Small intestine (tissue), 7 donors: ENCODE measurements at regions not wholly inside any gene's neighbourhood (a gene's known extent, or its start where the extent isn't known, plus 50 kb on each side); places are given as distances from the start of the nearest gene placed in this dataset.
"Not testable (repeated sequence)": the region's sequence is repeated elsewhere in the genome, so short reads cannot be mapped to it uniquely, and the experiment has no call there.

Experiments used
- DNase-seq, 2 donors: peaks; one replicate each; pipeline versions ENCODE4 v3.0.0 to v3.0.0-alpha.2; 2013
- FAIRE-seq: peaks from 2 replicates; lab custom pipeline; 2012; peaks lifted over from hg19 to GRCh38; lab: Jason Lieb, UNC
- H3K27ac ChIP-seq, 3 donors: one replicate each; pipeline ENCODE4 v1.5.1; 2013; ENCODE audit warnings: low read length in 2 of 3, mild to moderate bottlenecking in 2 of 3, control low read depth in 1 of 3, inconsistent platforms in 1 of 3, low read depth in 1 of 3, moderate library complexity in 1 of 3
- H3K27me3 ChIP-seq, 3 donors: one replicate each; pipeline ENCODE4 v1.6.1; 2013; ENCODE audit warnings: low read length in 3 of 3, inconsistent platforms in 1 of 3; ENCODE audit not compliant: control insufficient read depth in 3 of 3, insufficient read depth in 3 of 3
- H3K36me3 ChIP-seq, 3 donors: one replicate each; pipeline ENCODE4 v1.6.1; 2013; ENCODE audit warnings: low read length in 3 of 3, inconsistent platforms in 1 of 3, low read depth in 1 of 3, mild to moderate bottlenecking in 1 of 3, moderate library complexity in 1 of 3; ENCODE audit not compliant: control insufficient read depth in 3 of 3, insufficient read depth in 2 of 3
- H3K4me1 ChIP-seq, 3 donors: one replicate each; pipeline ENCODE4 v1.6.1; 2013; ENCODE audit warnings: low read length in 2 of 3, inconsistent platforms in 1 of 3, low read depth in 1 of 3, mild to moderate bottlenecking in 1 of 3, moderate library complexity in 1 of 3; ENCODE audit not compliant: control insufficient read depth in 3 of 3, insufficient read depth in 2 of 3
- H3K4me3 ChIP-seq, 3 donors: one replicate each; pipeline ENCODE4 v1.5.1; 2013; ENCODE audit warnings: low read length in 3 of 3, control low read depth in 1 of 3, inconsistent platforms in 1 of 3, low read depth in 1 of 3, mild to moderate bottlenecking in 1 of 3, moderate library complexity in 1 of 3
- H3K9me3 ChIP-seq, 2 donors: one replicate each; pipeline ENCODE4 v1.6.1; 2013; ENCODE audit warnings: low read depth in 1 of 2, low read length in 1 of 2; ENCODE audit not compliant: control insufficient read depth in 2 of 2, insufficient read depth in 1 of 2
- WGBS, 3 donors: extraction: QIAGEN DNeasy Blood & Tissue Kit; methylation state at CpG; one replicate each; pipeline ENCODE4 v1.1.7; 2013; 5-methylcytosine and 5-hydroxymethylcytosine counted together
- donor health status: healthy with polysubstance abuse.
- donor health status: control.
- donor health status: control.
- donor health status: Bipolar disorder and iron deficiency.
- donor health status: healthy.

DNA sequence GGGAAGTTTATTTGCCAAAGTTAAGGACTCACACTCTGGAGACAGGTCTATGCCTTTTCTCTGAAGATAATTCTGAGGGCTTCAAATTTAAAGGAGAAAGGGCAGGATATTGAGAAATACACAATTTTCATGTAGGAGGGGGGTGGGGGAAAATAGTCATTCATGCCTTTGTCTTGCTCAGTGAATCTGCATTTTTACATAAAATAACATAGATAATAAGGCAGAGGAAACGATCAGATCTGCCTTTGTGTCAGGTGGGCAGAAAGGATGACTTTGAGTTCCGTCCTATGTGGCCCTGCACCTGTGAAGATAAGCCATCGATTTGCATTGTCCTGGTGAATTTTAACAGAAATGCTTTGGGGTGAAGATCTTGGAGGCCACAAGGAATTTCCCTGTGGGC, 76.8 kb downstream of the SC5D start:
- 79 to 86% (median 80%) methylated on average over 3 of the region's 3 CpGs for WGBS, 3 donors
- H3K27me3 ChIP-seq = no peaks in the 10 kb centered on the region
- no peaks in the 10 kb centered on the region for H3K36me3 ChIP-seq
- no peak for DNase-seq
- FAIRE-seq = no peak
- no peaks in the 10 kb centered on the region for H3K9me3 ChIP-seq
- H3K4me3 ChIP-seq = no peak overlapping the region
- no peak overlapping the region for H3K27ac ChIP-seq
- peaks cover 0 to 9% (median 0%) of the 10 kb centered on the region in 3 donors for H3K4me1 ChIP-seq

DNA sequence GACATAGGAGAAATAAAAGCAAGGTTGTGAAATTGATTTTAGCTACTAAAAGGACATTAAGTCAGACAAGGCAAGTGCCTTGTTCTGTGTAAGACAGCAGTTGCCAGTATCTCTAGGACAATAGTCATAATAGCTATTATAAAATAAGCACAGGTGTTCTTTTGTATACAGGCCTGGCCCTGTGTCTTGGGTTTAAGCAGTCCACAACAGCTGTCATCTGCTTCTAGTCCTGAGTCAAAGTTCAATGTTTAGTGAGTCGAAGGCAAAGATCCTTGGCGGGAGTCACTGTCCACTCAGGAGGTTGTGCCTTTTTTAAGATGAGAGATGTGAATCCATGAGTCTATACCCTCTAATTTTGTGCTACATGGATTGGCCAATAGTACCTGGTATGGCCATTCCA, 79.5 kb downstream of the SC5D start:
- no peaks in the 10 kb centered on the region for H3K9me3 ChIP-seq
- 23 to 66% (median 45%) methylated on average over 2 of the region's 2 CpGs for WGBS, 3 donors
- no peak overlapping the region for H3K4me3 ChIP-seq
- H3K27ac ChIP-seq = no peak overlapping the region
- H3K36me3 ChIP-seq = no peaks in the 10 kb centered on the region
- FAIRE-seq (no peak), DNase-seq (peak; percentile 36 to 65)
- no peaks in the 10 kb centered on the region for H3K27me3 ChIP-seq
- peaks cover 0 to 6% (median 0%) of the 10 kb centered on the region in 3 donors for H3K4me1 ChIP-seq

DNA sequence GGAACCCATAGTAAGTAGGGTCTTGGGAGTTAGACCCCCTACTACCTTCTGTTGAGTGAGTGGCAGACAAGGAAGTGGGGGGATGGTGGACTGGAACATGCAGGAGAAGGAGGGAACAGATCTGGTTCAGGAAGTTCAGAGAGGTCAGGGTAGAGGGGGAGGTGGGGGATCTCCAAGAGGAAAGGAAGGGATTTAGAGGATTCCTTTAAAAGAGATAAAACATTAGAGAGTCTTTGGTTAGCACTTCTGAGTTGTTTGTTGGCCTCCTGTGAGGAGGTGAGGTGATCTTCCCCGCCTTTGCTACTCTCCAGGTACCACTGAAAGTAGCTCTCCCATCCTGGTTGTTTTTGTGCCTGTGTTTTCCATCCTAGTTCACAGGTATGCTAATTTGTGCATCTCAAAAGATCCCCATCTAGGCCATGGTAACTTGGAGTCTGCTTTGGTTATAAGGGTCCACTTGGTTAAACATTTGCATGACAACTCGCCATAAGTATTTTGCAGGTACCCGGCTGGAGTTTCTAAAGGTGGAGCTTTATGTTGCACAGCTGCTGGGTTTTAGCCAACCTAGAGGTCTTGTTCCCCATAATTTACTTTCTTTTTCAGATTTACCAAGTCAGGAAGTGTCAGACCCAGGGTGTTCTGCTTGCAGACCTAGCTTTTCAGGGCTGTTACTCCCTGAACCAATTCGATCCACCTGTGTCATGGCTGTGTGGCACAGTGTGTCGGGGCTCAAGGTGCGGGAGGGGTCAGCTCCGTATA, 79.3 kb upstream of the SORL1 start:
- H3K27ac ChIP-seq = no peak overlapping the region
- 76 to 84% (median 82%) methylated on average over 7 of the region's 7 CpGs for WGBS, 3 donors
- FAIRE-seq (no peak), DNase-seq (no peak)
- H3K4me1 ChIP-seq = no peaks in the 10 kb centered on the region
- no peak overlapping the region for H3K4me3 ChIP-seq
- H3K9me3 ChIP-seq = no peaks in the 10 kb centered on the region
- H3K27me3 ChIP-seq = no peaks in the 10 kb centered on the region
- H3K36me3 ChIP-seq = no peaks in the 10 kb centered on the region

DNA sequence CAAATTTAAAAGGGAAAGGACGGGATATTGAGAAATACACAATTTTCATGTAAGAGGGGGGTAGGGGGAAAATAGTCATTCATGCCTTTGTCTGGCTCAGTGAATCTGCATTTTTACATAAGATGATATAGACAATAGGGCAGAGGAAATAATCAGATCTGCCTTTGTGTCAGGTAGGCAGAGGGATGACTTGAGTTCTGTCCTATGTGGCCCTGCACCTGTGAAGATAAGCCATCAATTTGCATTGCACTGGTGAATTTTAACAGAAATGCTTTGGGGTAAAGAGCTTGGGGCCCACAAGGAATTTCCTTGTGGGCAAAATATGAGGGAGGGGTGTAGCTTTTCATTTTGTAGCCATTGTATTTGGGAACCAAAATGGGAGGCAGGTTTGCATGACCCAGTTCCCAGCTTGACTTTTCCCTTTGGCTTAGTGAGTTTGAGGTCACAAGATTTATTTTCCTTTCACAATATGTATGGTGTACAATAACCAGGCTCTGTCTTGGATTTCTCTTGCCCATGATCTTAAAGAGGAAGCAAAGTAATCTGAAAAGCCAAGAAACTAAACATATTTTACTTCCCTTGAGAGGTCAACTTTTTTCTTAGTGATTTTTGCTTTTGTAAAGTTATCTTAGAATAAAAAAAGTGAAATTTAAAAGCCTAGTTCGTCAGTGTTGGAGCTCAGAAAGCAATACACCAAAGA, 77.7 kb upstream of the SORL1 start:
- DNase-seq = no peak
- no peak for FAIRE-seq
- no peaks in the 10 kb centered on the region for H3K27me3 ChIP-seq
- WGBS, 3 donors = 52 to 85% (median 67%) methylated on average over 2 of the region's 2 CpGs
- H3K4me3 ChIP-seq = no peak overlapping the region
- H3K27ac ChIP-seq = no peak overlapping the region
- H3K4me1 ChIP-seq = no peaks in the 10 kb centered on the region
- H3K9me3 ChIP-seq = no peaks in the 10 kb centered on the region
- H3K36me3 ChIP-seq = no peaks in the 10 kb centered on the region

DNA sequence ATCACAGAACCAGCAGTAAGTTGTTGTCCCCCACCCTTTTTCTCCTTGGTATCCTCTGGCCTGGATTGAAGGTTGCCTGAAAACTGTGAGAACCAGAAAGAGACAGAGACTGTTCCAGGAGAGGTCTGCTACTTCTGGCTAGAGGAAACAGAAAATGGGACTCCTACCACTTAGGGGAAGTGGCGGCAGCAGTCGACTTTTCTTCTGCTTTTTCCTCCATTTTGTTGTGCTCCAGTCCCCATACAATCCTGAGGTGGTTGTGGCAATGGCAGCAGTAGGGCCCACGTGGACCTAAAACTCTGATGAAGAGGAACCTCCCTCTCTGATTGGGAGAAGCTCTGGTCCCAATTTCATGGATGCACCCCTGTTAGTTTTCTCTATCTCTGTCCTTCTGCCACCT, 76.0 kb upstream of the SORL1 start:
- DNase-seq = no peak
- FAIRE-seq = no peak
- 70 to 92% (median 87%) methylated on average over 3 of the region's 3 CpGs for WGBS, 3 donors
- Histone ChIP-seq H3K4me3 (no peak overlapping the region), H3K9me3 (no peaks in the 10 kb centered on the region), H3K27ac (no peak overlapping the region), H3K36me3 (no peaks in the 10 kb centered on the region), H3K27me3 (no peaks in the 10 kb centered on the region), H3K4me1 (no peaks in the 10 kb centered on the region)

DNA sequence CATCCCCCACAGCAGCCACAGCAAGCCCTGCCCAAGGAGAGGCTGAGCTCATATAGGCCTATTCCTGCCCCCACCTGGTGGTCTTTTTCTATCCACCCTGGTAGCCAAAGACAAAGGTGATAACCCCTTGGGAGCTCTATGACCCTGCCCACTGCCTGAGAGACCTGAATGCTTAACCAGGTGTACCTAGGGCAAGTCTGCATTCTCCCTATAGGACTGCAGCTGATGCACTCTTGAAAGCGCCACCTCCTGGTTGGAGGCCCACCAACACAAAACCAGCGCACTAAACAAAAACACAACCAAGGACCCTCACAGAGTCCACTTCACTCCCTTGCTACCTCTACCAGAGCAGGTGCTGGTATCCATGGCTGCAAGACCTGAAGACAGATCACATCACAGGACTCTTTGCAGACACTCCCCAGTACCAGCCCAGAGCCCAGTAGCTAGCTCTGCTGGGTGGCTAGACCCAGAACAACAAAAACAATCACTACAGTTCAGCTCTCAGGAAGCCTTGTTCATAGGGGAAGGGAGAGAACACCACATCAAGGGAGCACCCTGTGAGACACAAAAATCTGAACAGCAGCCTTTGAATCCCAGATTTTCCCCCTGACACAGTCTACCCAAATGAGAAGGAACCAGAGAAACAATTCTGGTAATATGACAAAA, 72.8 kb upstream of the SORL1 start:
- H3K4me1 ChIP-seq, H3K36me3 ChIP-seq, H3K9me3 ChIP-seq, DNase-seq, H3K27ac ChIP-seq, FAIRE-seq, H3K27me3 ChIP-seq, H3K4me3 ChIP-seq: not testable (repeated sequence)
- 86 to 100% (median 93%) methylated on average over 2 of the region's 2 CpGs for WGBS, 3 donors

DNA sequence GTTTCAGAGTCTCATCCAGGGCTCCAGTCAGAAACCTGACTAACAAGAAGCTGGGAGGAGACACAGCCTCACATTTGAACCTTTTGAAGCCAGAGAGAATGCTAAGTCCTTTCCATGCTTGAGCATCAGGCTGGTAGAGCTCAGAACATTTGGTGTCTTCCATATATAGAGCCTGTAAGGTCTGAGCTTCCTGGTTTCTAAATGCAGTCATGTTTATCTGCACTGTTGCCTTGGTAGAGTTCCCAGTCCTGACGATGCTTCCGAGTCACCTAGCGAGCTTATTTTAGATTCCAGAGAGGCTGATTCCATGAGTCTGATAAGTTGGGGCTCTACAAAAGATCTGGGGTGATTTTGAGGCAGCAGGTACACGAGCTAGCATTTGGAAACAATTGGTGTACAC, 68.4 kb upstream of the SORL1 start:
- no peak for FAIRE-seq
- H3K27me3 ChIP-seq = no peaks in the 10 kb centered on the region
- 59 to 75% (median 64%) methylated on average over 4 of the region's 4 CpGs for WGBS, 3 donors

DNA sequence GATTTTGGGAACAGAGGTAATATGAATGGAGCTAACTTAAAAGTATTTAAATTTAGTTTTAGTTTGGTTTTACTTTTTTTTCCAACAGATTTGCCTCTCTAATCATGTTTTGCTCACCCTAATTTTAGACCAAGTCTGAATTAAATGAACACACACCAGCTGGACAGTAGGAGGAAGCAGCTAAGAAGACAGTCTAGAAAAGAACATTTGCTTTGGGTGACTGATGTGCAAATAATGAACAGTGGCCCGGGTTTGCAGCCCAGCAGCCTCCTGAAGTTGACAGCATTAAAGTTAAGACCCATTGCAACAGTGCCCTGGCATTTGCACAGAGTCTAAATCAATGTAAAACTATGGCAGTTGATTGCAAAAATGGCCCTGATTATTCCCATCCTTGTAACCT, 66.4 kb upstream of the SORL1 start:
- DNase-seq (no peak), FAIRE-seq (no peak)
- Histone ChIP-seq H3K4me3 (no peak overlapping the region), H3K4me1 (no peaks in the 10 kb centered on the region), H3K27ac (no peak overlapping the region), H3K36me3 (no peaks in the 10 kb centered on the region), H3K9me3 (no peaks in the 10 kb centered on the region), H3K27me3 (no peaks in the 10 kb centered on the region)
- WGBS, 3 donors = 48 to 56% (median 48%) methylated on average over 1 of the region's 1 CpG

More for the DNA sequence above, 68.4 kb upstream of the SORL1 start:
- H3K4me3 ChIP-seq = no peak overlapping the region
- H3K27ac ChIP-seq = no peak overlapping the region
- H3K36me3 ChIP-seq = no peaks in the 10 kb centered on the region
- no peaks in the 10 kb centered on the region for H3K4me1 ChIP-seq
- no peaks in the 10 kb centered on the region for H3K9me3 ChIP-seq
- DNase-seq = no peak
